Lower lobe of right lung (tissue), 2 donors: ENCODE measurements at regions not wholly inside any gene's neighbourhood (a gene's known extent, or its start where the extent isn't known, plus 50 kb on each side); places are given as distances from the start of the nearest gene placed in this dataset.
"Not testable (repeated sequence)": the region's sequence is repeated elsewhere in the genome, so short reads cannot be mapped to it uniquely, and the experiment has no call there.

Experiments
- ATAC-seq, 2 donors: fragments of 200-7000 bp; cut with Tn5 transposase; one replicate each; pipeline ENCODE4 v1.9.1; 2020 to 2022; ENCODE audit warnings: mild to moderate bottlenecking in 2 of 2, moderate library complexity in 2 of 2
- DNase-seq: peaks from one replicate; pipeline ENCODE4 v3.0.0-alpha.2; 2020
- H3K27ac ChIP-seq: fragments of 200-600 bp; one replicate; pipeline ENCODE4 v1.8.0; 2022
- H3K27me3 ChIP-seq: fragments of 200-600 bp; one replicate; pipeline ENCODE4 v1.8.0; 2022; ENCODE audit warnings: low read depth
- H3K36me3 ChIP-seq: fragments of 200-600 bp; one replicate; pipeline ENCODE4 v1.8.0; 2022; ENCODE audit warnings: mild to moderate bottlenecking
- H3K4me1 ChIP-seq: fragments of 200-600 bp; one replicate; pipeline ENCODE4 v1.8.0; 2022
- H3K4me3 ChIP-seq: fragments of 200-600 bp; one replicate; pipeline ENCODE4 v1.8.0; 2022; ENCODE audit warnings: mild to moderate bottlenecking
- H3K9me3 ChIP-seq: fragments of 200-600 bp; one replicate; pipeline ENCODE4 v1.8.0; 2022
- CTCF ChIP-seq: fragments of 200-600 bp; IDR thresholded peaks from one replicate; pipeline ENCODE4 v1.8.0; 2022; ENCODE audit warnings: antibody characterized with exemption, mild to moderate bottlenecking
- intact Hi-C: fragments of 100-400 bp; cut with DNase I; formaldehyde crosslinking; loops from one replicate; pipeline ENCODE4 v1.11.0; 2022
- donor health status: DM: no; HTN: yes; CAD: no; lungs with severe emphysema.

- Histone ChIP-seq H3K4me3 (no peak overlapping the region), H3K27me3 (no peaks in the 10 kb centered on the region), H3K9me3 (no peaks in the 10 kb centered on the region), H3K27ac (no peak overlapping the region), H3K36me3 (no peaks in the 10 kb centered on the region), H3K4me1 (no peaks in the 10 kb centered on the region)
- intact Hi-C loops, result no loop called here
- ATAC-seq, result peak; percentile 52 to 77
- DNase-seq, result no peak
- TF ChIP-seq CTCF, result no peak
These were observed 110.9 kb downstream of the NAB1 start for GRCh38 chr2:190759749-190760213.

GRCh38 chr2:190760353-190761150, 111.7 kb downstream of the NAB1 start:
- peak overlapping the region; percentile 33 for H3K4me3 ChIP-seq

GRCh38 chr2:190761216-190761615, 112.3 kb downstream of the NAB1 start:
- intact Hi-C loops, ATAC-seq, H3K4me1 ChIP-seq, H3K27me3 ChIP-seq, DNase-seq, H3K27ac ChIP-seq, H3K9me3 ChIP-seq, H3K36me3 ChIP-seq: not testable (repeated sequence)
- peak overlapping the region; percentile 33 for H3K4me3 ChIP-seq

More at GRCh38 chr2:190760353-190761150, 111.7 kb downstream of the NAB1 start:
- H3K27me3 ChIP-seq, H3K4me1 ChIP-seq, H3K9me3 ChIP-seq, H3K36me3 ChIP-seq, H3K27ac ChIP-seq, DNase-seq, intact Hi-C loops, ATAC-seq: not testable (repeated sequence)

- ATAC-seq (no peak), DNase-seq (no peak)
- H3K27me3 ChIP-seq, result no peaks in the 10 kb centered on the region
- H3K9me3 ChIP-seq, result no peaks in the 10 kb centered on the region
- no peaks in the 10 kb centered on the region for H3K4me1 ChIP-seq
- no peak overlapping the region for H3K4me3 ChIP-seq
- intact Hi-C loops, result no loop called here
- no peaks in the 10 kb centered on the region for H3K36me3 ChIP-seq
- TF ChIP-seq CTCF, result no peak
- H3K27ac ChIP-seq, result no peak overlapping the region
These were observed 113.7 kb downstream of the NAB1 start for GRCh38 chr2:190762566-190762965.

GRCh38 chr2:190763100-190763499, 114.2 kb downstream of the NAB1 start:
- no peak for TF ChIP-seq CTCF
- intact Hi-C loops, result no loop called here
- Histone ChIP-seq H3K27me3 (no peaks in the 10 kb centered on the region), H3K27ac (no peak overlapping the region), H3K36me3 (no peaks in the 10 kb centered on the region), H3K4me1 (no peaks in the 10 kb centered on the region), H3K4me3 (no peak overlapping the region), H3K9me3 (no peaks in the 10 kb centered on the region)
- ATAC-seq (no peak), DNase-seq (no peak)

GRCh38 chr2:190763901-190764514, 115.1 kb downstream of the NAB1 start:
- Histone ChIP-seq H3K27ac (no peak overlapping the region), H3K27me3 (no peaks in the 10 kb centered on the region), H3K4me3 (no peak overlapping the region), H3K9me3 (no peaks in the 10 kb centered on the region), H3K4me1 (no peaks in the 10 kb centered on the region), H3K36me3 (no peaks in the 10 kb centered on the region)
- TF ChIP-seq CTCF, result no peak
- intact Hi-C loops, result no loop called here
- no peak for ATAC-seq
- no peak for DNase-seq
